ENCODE measurements at regions not wholly inside any gene's neighbourhood (a gene's known extent, or its start where the extent isn't known, plus 50 kb on each side); places are given as distances from the start of the nearest gene placed in this dataset.

DNA sequence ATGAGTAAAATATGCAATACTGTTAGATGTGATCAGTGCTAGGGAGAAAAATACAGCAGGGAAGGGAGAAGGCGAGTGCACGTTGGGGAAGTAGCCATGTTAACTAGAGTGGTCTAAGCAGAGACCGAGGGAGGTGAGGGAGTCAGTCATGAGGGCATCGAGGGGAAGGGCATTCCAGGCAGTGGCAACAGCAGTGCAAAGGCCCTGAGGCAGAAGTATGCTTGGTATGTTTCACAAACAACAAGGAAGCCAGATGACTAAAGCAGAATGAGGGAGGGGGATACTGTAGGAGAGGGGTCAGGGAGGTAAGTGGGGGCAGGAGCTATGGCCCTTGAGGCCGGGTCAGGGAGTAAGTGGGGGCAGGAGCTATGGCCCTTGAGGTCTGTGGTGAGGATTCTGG lies 123.3 kb upstream of the BOD1 start:
- TF ChIP-seq TAF1 (IDR thresholded peaks at IDR 0.05; ENCODE audit: low read depth) (no peak), YY1 (IDR thresholded peaks at IDR 0.05; ENCODE audit: low read depth) (no peak), NFIC (IDR thresholded peaks at IDR 0.05) (no peak), USF1 (IDR thresholded peaks at IDR 0.05) (no peak), CREB1 (IDR thresholded peaks at IDR 0.05; ENCODE audit: low read depth) (no peak), EGR1 (IDR thresholded peaks at IDR 0.05) (no peak), MAX (IDR thresholded peaks at IDR 0.05) (no peak), ZBTB7A (IDR thresholded peaks at IDR 0.05; ENCODE audit: low read depth) (no peak), CEBPB (IDR thresholded peaks at IDR 0.05) (no peak), RAD21 (IDR thresholded peaks at IDR 0.05; ENCODE audit: low read depth) (no peak)
- TF ChIP-seq, protein P1, sequence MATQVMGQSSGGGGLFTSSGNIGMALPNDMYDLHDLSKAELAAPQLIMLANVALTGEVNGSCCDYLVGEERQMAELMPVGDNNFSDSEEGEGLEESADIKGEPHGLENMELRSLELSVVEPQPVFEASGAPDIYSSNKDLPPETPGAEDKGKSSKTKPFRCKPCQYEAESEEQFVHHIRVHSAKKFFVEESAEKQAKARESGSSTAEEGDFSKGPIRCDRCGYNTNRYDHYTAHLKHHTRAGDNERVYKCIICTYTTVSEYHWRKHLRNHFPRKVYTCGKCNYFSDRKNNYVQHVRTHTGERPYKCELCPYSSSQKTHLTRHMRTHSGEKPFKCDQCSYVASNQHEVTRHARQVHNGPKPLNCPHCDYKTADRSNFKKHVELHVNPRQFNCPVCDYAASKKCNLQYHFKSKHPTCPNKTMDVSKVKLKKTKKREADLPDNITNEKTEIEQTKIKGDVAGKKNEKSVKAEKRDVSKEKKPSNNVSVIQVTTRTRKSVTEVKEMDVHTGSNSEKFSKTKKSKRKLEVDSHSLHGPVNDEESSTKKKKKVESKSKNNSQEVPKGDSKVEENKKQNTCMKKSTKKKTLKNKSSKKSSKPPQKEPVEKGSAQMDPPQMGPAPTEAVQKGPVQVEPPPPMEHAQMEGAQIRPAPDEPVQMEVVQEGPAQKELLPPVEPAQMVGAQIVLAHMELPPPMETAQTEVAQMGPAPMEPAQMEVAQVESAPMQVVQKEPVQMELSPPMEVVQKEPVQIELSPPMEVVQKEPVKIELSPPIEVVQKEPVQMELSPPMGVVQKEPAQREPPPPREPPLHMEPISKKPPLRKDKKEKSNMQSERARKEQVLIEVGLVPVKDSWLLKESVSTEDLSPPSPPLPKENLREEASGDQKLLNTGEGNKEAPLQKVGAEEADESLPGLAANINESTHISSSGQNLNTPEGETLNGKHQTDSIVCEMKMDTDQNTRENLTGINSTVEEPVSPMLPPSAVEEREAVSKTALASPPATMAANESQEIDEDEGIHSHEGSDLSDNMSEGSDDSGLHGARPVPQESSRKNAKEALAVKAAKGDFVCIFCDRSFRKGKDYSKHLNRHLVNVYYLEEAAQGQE (IDR thresholded peaks at IDR 0.05; ENCODE audit: low read depth): no peak

DNA sequence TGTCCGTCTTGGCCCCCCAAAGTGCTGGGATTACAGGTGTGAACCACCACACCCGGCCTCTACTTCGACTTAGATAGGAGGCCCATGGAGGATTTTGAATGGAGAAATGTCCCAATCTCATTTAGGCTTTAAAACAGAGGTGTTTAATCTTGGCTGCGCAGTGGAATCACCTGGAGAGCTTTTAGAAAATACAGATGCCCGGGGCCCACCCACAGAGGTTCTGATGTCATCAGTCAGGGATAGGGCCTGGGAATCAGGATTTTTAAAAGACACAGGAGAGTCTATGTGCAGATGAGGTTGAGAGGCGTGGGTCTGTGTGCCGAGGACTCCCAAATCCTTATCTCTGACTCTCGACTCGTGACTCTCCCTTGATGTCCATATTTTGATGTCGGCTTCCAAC lies 124.0 kb upstream of the BOD1 start:
- TF ChIP-seq CEBPB (IDR thresholded peaks at IDR 0.05) (no peak), NFIC (IDR thresholded peaks at IDR 0.05) (no peak), TCF12 (IDR thresholded peaks at IDR 0.05; ENCODE audit: low read depth) (no peak), TAF1 (IDR thresholded peaks at IDR 0.05; ENCODE audit: low read depth) (no peak), CREB1 (IDR thresholded peaks at IDR 0.05; ENCODE audit: low read depth) (no peak), MAX (IDR thresholded peaks at IDR 0.05) (no peak), TEAD4 (IDR thresholded peaks at IDR 0.05) (no peak), YY1 (IDR thresholded peaks at IDR 0.05; ENCODE audit: low read depth) (no peak), RAD21 (IDR thresholded peaks at IDR 0.05; ENCODE audit: low read depth) (no peak), ZBTB7A (IDR thresholded peaks at IDR 0.05; ENCODE audit: low read depth) (no peak), EGR1 (IDR thresholded peaks at IDR 0.05) (no peak), USF1 (IDR thresholded peaks at IDR 0.05) (no peak), EP300 (IDR thresholded peaks at IDR 0.05; ENCODE audit: borderline replicate concordance) (no peak), FOXM1 (IDR thresholded peaks at IDR 0.05; ENCODE audit: borderline replicate concordance, low read depth) (no peak)
- TF ChIP-seq, protein P1 (IDR thresholded peaks at IDR 0.05; ENCODE audit: low read depth): no peak

DNA sequence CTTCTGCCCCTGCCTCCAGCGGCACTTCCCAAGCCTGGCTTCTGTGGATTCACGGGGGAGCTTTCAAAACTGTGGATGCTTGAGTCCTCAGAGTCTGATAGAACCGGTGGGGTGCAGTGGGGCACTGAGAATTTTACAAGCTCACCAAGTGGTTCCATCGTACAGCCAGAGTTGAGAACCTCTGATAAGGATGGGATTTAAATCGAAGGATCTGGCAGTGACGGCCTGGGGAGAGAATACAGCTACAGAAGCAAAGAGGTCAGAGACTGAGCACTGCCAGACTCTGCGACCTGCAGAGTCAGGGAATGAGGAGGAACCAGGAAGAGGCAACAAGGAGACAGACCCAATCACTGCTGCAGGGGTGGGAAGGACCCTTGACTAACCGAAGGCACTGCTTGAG lies 124.6 kb upstream of the BOD1 start:
- TF ChIP-seq FOXM1 (IDR thresholded peaks at IDR 0.05; ENCODE audit: borderline replicate concordance, low read depth): no peak
- TF ChIP-seq ZBTB7A (IDR thresholded peaks at IDR 0.05; ENCODE audit: low read depth): no peak
- no peak for TF ChIP-seq RAD21 (IDR thresholded peaks at IDR 0.05; ENCODE audit: low read depth)
- TF ChIP-seq TCF12 (IDR thresholded peaks at IDR 0.05; ENCODE audit: low read depth): no peak
- no peak for TF ChIP-seq CEBPB (IDR thresholded peaks at IDR 0.05)
- no peak for TF ChIP-seq USF1 (IDR thresholded peaks at IDR 0.05)
- TF ChIP-seq TAF1 (IDR thresholded peaks at IDR 0.05; ENCODE audit: low read depth): no peak
- TF ChIP-seq, protein P1 (IDR thresholded peaks at IDR 0.05; ENCODE audit: low read depth): no peak

GRCh38 chr5:173741729-173742431 lies 125.4 kb upstream of the BOD1 start:
- no peak for TF ChIP-seq MAX (IDR thresholded peaks at IDR 0.05)
- TF ChIP-seq TAF1 (IDR thresholded peaks at IDR 0.05; ENCODE audit: low read depth): no peak
- no peak for TF ChIP-seq YY1 (IDR thresholded peaks at IDR 0.05; ENCODE audit: low read depth)
- TF ChIP-seq RAD21 (IDR thresholded peaks at IDR 0.05; ENCODE audit: low read depth): no peak
- no peak for TF ChIP-seq USF1 (IDR thresholded peaks at IDR 0.05)
- no peak for TF ChIP-seq CREB1 (IDR thresholded peaks at IDR 0.05; ENCODE audit: low read depth)
- TF ChIP-seq TEAD4 (IDR thresholded peaks at IDR 0.05): no peak
- TF ChIP-seq EP300 (IDR thresholded peaks at IDR 0.05; ENCODE audit: borderline replicate concordance): no peak
- no peak for TF ChIP-seq EGR1 (IDR thresholded peaks at IDR 0.05)
- TF ChIP-seq, protein P1 (IDR thresholded peaks at IDR 0.05; ENCODE audit: low read depth): no peak
- no peak for TF ChIP-seq ZBTB7A (IDR thresholded peaks at IDR 0.05; ENCODE audit: low read depth)
- no peak for TF ChIP-seq TCF12 (IDR thresholded peaks at IDR 0.05; ENCODE audit: low read depth)
- TF ChIP-seq FOXM1 (IDR thresholded peaks at IDR 0.05; ENCODE audit: borderline replicate concordance, low read depth): no peak
- no peak for TF ChIP-seq NFIC (IDR thresholded peaks at IDR 0.05)
- TF ChIP-seq CEBPB (IDR thresholded peaks at IDR 0.05): no peak
